Psoas muscle (tissue), 7 donors: ENCODE measurements at regions not wholly inside any gene's neighbourhood (a gene's known extent, or its start where the extent isn't known, plus 50 kb on each side); places are given as distances from the start of the nearest gene placed in this dataset.

Experiments used
- ATAC-seq, 4 donors: fragments of 200-7000 bp; cut with Tn5 transposase; one replicate each; pipeline ENCODE4 v1.9.1; 2020; ENCODE audit warnings: moderate library complexity in 3 of 4, mild to moderate bottlenecking in 2 of 4
- DNase-seq, 2 donors: peaks; one replicate each; pipeline ENCODE4 v3.0.0-alpha.2; 2020
- H3K27ac ChIP-seq: fragments of 200-600 bp; one replicate; pipeline ENCODE4 v1.8.0; 2022
- H3K27me3 ChIP-seq, 3 donors: fragments of 200-600 bp in 1 of 3; one replicate each; pipeline versions ENCODE4 v1.6.1 to v1.8.0; 2013 to 2022; ENCODE audit warnings: low read length in 2 of 3, mild to moderate bottlenecking in 2 of 3, moderate library complexity in 1 of 3; ENCODE audit not compliant: insufficient read depth in 3 of 3
- H3K36me3 ChIP-seq, 2 donors: fragments of 200-600 bp in 1 of 2; one replicate each; pipeline versions ENCODE4 v1.6.1 to v1.8.0; 2013 to 2022; ENCODE audit warnings: low read depth in 1 of 2, mild to moderate bottlenecking in 1 of 2, moderate library complexity in 1 of 2; ENCODE audit not compliant: insufficient read depth in 1 of 2
- H3K4me1 ChIP-seq: fragments of 200-600 bp; one replicate; pipeline ENCODE4 v1.8.0; 2022
- H3K4me3 ChIP-seq: fragments of 200-600 bp; one replicate; pipeline ENCODE4 v1.8.0; 2022; ENCODE audit warnings: mild to moderate bottlenecking
- H3K9me3 ChIP-seq: fragments of 200-600 bp; one replicate; pipeline ENCODE4 v1.8.0; 2022
- WGBS, 3 donors: extraction: QIAGEN DNeasy Blood & Tissue Kit; methylation state at CpG; one replicate each; pipeline versions ENCODE4 v1.1.6 to v1.1.7; 2013; 5-methylcytosine and 5-hydroxymethylcytosine counted together
- intact Hi-C, 2 donors: fragments of 100-400 bp; cut with DNase I; formaldehyde crosslinking; loops; one replicate each; pipeline versions ENCODE4 v1.11.0 to v1.14.2; 2022
- TF ChIP-seq, protein P1 (sequence below): fragments of 200-600 bp; IDR thresholded peaks from one replicate; pipeline ENCODE4 v1.8.0; 2022; ENCODE audit warnings: antibody characterized with exemption
- donor health status: healthy with polysubstance abuse.
- donor health status: DM: no; HTN: no; CAD: no; lungs with moderate emphysema.
- donor health status: Bipolar disorder and iron deficiency.
- donor health status: healthy.
- donor health status: DM: yes; HTN: yes; CAD: no.
- donor health status: DM: no; HTN: no; CAD: no.
- donor health status: DM: yes; HTN: yes; CAD: no.

DNA sequence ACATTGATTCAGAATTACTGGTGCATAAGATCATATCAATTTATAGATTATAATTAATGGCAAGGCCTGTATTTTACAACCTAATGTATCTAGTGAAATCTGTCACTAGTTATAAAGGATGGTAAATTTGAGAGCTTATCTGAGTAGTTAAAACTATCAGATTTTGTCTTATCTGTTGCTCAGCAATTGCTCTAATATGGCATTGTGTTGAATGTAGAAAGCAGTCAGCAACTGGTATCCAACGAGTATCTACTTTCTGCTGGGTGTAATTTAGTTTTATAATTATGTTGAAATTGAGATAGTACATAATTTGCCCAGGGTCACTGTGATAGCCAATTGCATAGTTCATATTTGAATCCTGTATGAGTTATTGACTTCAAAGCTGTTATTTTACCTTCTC, 1005.7 kb downstream of the CDH11 start:
- Histone ChIP-seq H3K4me1 (no peaks in the 10 kb centered on the region), H3K36me3 (no peaks in the 10 kb centered on the region), H3K27me3 (no peaks in the 10 kb centered on the region), H3K9me3 (no peaks in the 10 kb centered on the region), H3K27ac (no peak overlapping the region), H3K4me3 (no peak overlapping the region)
- 70 to 82% (median 72%) methylated on average over 1 of the region's 1 CpG for WGBS, 3 donors
- intact Hi-C loops, result no loop called here
- ATAC-seq (no peak), DNase-seq (no peak)
- TF ChIP-seq, protein P1, sequence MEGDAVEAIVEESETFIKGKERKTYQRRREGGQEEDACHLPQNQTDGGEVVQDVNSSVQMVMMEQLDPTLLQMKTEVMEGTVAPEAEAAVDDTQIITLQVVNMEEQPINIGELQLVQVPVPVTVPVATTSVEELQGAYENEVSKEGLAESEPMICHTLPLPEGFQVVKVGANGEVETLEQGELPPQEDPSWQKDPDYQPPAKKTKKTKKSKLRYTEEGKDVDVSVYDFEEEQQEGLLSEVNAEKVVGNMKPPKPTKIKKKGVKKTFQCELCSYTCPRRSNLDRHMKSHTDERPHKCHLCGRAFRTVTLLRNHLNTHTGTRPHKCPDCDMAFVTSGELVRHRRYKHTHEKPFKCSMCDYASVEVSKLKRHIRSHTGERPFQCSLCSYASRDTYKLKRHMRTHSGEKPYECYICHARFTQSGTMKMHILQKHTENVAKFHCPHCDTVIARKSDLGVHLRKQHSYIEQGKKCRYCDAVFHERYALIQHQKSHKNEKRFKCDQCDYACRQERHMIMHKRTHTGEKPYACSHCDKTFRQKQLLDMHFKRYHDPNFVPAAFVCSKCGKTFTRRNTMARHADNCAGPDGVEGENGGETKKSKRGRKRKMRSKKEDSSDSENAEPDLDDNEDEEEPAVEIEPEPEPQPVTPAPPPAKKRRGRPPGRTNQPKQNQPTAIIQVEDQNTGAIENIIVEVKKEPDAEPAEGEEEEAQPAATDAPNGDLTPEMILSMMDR, result no peak

DNA sequence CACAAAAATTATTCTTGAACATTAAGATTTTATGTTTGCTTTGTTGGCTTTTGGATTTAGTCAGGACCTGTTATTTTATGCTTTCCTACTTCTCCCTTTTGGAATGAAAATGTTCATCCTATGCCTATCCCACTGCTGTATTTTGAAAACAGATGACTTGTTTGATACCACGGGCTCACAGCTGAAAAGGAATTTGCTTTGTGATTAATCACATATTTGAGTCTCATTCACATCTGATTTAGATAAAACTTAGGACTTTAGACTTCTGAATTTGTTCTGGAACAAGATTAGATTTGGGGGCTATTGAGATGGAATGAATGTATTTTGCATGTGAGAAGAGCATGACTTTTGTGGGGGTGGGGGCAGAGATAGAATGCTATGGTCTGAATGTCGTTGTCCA, 1012.6 kb downstream of the CDH11 start:
- Histone ChIP-seq H3K27me3 (no peaks in the 10 kb centered on the region), H3K36me3 (no peaks in the 10 kb centered on the region), H3K27ac (no peak overlapping the region), H3K4me3 (no peak overlapping the region), H3K4me1 (no peaks in the 10 kb centered on the region), H3K9me3 (no peaks in the 10 kb centered on the region)
- no peak for DNase-seq
- TF ChIP-seq, protein P1, result no peak
- 61 to 69% (median 61%) methylated on average over 2 of the region's 2 CpGs for WGBS, 3 donors
- no peak for ATAC-seq
- intact Hi-C loops, result no loop called here

DNA sequence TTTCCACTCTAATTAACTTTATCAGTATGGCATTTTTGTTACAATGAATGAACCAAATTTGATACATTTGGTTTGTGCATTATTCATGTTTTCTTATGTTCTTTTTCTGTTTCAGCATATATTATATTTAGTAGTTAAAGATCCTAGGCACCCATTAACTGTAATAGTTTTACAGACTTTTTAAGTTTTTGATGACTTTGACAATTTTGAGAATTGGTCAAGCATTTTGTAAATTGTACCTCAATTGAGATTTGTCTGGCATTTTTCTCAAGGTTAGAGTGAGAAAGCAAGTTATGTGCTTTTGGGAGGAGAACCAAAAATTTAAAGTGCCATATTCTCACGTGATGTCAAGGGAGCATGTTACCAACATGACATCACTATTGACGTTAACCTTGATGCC, 1019.2 kb downstream of the CDH11 start:
- no peak for ATAC-seq
- TF ChIP-seq, protein P1, result no peak
- intact Hi-C loops, result no loop called here
- DNase-seq, result no peak
- no peaks in the 10 kb centered on the region for H3K9me3 ChIP-seq
- no peak overlapping the region for H3K4me3 ChIP-seq
- H3K27ac ChIP-seq, result no peak overlapping the region
- no peaks in the 10 kb centered on the region for H3K27me3 ChIP-seq
- no peaks in the 10 kb centered on the region for H3K36me3 ChIP-seq
- H3K4me1 ChIP-seq, result no peaks in the 10 kb centered on the region
- 54 to 68% (median 59%) methylated on average over 2 of the region's 2 CpGs for WGBS, 3 donors

DNA sequence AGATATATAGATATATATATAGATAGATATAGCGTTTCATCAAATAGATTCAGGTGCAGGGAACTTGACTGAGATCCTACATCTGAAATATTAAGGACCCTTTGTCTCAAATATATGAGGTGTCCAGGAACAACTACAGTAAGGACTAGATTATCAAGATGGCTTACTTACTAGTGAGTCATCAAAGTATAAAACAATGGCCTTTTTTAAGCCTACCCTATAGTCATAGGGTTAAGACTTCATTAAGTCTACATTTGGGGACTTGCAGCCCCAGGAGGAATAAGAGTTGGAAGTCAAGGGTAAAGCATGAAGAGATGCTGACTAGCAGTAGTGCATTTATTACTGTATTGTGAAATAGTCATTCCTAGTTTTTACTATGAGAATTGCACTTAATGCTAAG, 1023.4 kb downstream of the CDH11 start:
- Histone ChIP-seq H3K4me1 (no peaks in the 10 kb centered on the region), H3K4me3 (no peak overlapping the region), H3K27ac (no peak overlapping the region), H3K27me3 (no peaks in the 10 kb centered on the region), H3K36me3 (no peaks in the 10 kb centered on the region), H3K9me3 (no peaks in the 10 kb centered on the region)
- DNase-seq (no peak), ATAC-seq (no peak)
- 89 to 94% (median 92%) methylated on average over 1 of the region's 1 CpG for WGBS, 3 donors
- TF ChIP-seq, protein P1, result no peak
- intact Hi-C loops, result loop anchor here in 1 of 2 donors (10.0 kb wide), 1 partner anchor 376 kb away; no protein-coding TSS in a partner anchor

DNA sequence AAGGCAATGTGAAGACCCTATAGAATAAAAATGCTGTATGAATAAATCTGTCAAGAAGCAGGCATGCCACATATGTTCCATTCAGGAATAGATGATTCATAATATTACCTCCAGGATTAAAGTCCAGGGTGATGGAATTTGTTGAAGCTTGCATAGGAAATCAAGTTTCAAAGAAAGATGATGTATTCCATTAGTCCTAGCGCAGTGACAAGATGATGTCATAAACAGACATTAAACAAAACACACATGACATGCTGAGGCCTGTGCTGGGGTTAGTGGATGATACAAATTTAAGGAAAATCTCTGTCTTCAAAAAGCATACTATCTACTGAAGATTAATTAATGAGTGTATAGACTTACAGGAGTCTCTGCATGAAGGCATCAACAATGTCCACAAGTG, 1025.2 kb downstream of the CDH11 start:
- Histone ChIP-seq H3K4me1 (no peaks in the 10 kb centered on the region), H3K36me3 (no peaks in the 10 kb centered on the region), H3K27ac (no peak overlapping the region), H3K9me3 (no peaks in the 10 kb centered on the region), H3K4me3 (no peak overlapping the region), H3K27me3 (no peaks in the 10 kb centered on the region)
- intact Hi-C loops, result loop anchor here in 1 of 2 donors (10.0 kb wide), 1 partner anchor 378 kb away; no protein-coding TSS in a partner anchor
- no peak for ATAC-seq
- TF ChIP-seq, protein P1, result no peak
- no peak for DNase-seq
- WGBS, 3 donors, result 94 to 100% (median 96%) methylated on average over 1 of the region's 1 CpG
